HepG2 (cell line): ENCODE measurements at regions not wholly inside any gene's neighbourhood (a gene's known extent, or its start where the extent isn't known, plus 50 kb on each side); places are given as distances from the start of the nearest gene placed in this dataset.

Source experiments
- ATAC-seq: fragments of 200-7000 bp; cut with Tn5 transposase; 3 replicates; pipeline ENCODE4 v1.9.1; 2020; ENCODE audit warnings: mild to moderate bottlenecking, moderate library complexity
- BruUV-seq: library from RNA; stranded (reverse); fragments of 400-500 nt; replicated peaks from 2 replicates; lab custom pipeline; 2021; lab: Mats Ljungman, UMichigan
- CTCF ChIA-PET: fragments of 300-600 bp; formaldehyde crosslinking; extraction: SDS; loops from one replicate; lab custom pipeline; 2021; ENCODE audit warnings: low total read pairs, inconsistent platforms, low intra/inter-chr PET ratio; lab: Yijun Ruan, JAX
- POLR2A ChIA-PET: fragments of 350-600 bp; sonication (Branson Sonifier 250); formaldehyde crosslinking; loops from one replicate; lab custom pipeline; 2020; ENCODE audit warnings: antibody characterized with exemption, inconsistent platforms; lab: Yijun Ruan, JAX
- DNase-seq: peaks from one replicate; pipeline ENCODE4 v3.0.0-alpha.2; 2015; ENCODE audit warnings: low spot score
- FAIRE-seq: peaks from 3 replicates; lab custom pipeline; 2011; peaks lifted over from hg19 to GRCh38; lab: Jason Lieb, UNC
- H2AFZ ChIP-seq: one replicate; pipeline ENCODE4 v1.6.1; 2011; ENCODE audit warnings: low read length, inconsistent platforms
- H3K27ac ChIP-seq: fragments of 300-600 bp; 3 replicates; pipeline ENCODE4 v1.8.0; 2011; ENCODE audit warnings: mixed run types, mild to moderate bottlenecking, mixed read lengths, low read length, inconsistent platforms; ENCODE audit not compliant: insufficient read depth; ENCODE audit errors: extremely low read length
- H3K27me3 ChIP-seq, 2 experiments: fragments of 200-600 bp in 1 of 2; 2 replicates in 1 of 2; 3 replicates in 1 of 2; pipeline versions ENCODE4 v1.6.0 to v1.8.0; 2011; ENCODE audit warnings: low read length in 2 of 2, mild to moderate bottlenecking in 2 of 2, moderate library complexity in 2 of 2, inconsistent platforms in 1 of 2; ENCODE audit not compliant: insufficient read depth in 2 of 2, control insufficient read depth in 1 of 2
- H3K36me3 ChIP-seq, 2 experiments: fragments of 200-600 bp in 1 of 2; replicated peaks in 1 of 2; 2 replicates in 1 of 2; 3 replicates in 1 of 2; pipeline versions ENCODE4 v1.5.1 to v1.8.0; 2011; ENCODE audit warnings: low read length in 2 of 2, inconsistent platforms in 1 of 2; ENCODE audit not compliant: insufficient read depth in 2 of 2, control insufficient read depth in 1 of 2
- H3K4me1 ChIP-seq: 2 replicates; pipeline ENCODE4 v1.5.1; 2012; ENCODE audit warnings: low read length, inconsistent platforms; ENCODE audit not compliant: insufficient read depth
- H3K4me2 ChIP-seq: 2 replicates; pipeline ENCODE4 v1.6.0; 2011; ENCODE audit warnings: low read depth, low read length, inconsistent platforms
- H3K4me3 ChIP-seq, 3 experiments: fragments of 200-600 bp in 1 of 3; sonication (generic), shearing (Covaris generic) in 1 of 3; replicated peaks in 1 of 3; 2 replicates each; pipeline ENCODE4 v1.5.1; 2011 to 2016; ENCODE audit warnings: low read length in 3 of 3, inconsistent platforms in 2 of 3, low read depth in 2 of 3, mild to moderate bottlenecking in 2 of 3, control low read depth in 1 of 3, mixed read lengths in 1 of 3; ENCODE audit not compliant: insufficient read depth in 1 of 3
- H3K79me2 ChIP-seq: one replicate; pipeline ENCODE4 v1.6.1; 2011; ENCODE audit warnings: low read length, inconsistent platforms; ENCODE audit not compliant: insufficient read depth
- H3K9ac ChIP-seq: 2 replicates; pipeline ENCODE4 v1.6.0; 2011; ENCODE audit warnings: mild to moderate bottlenecking, low read depth, low read length, inconsistent platforms; ENCODE audit not compliant: insufficient read depth
- H3K9me3 ChIP-seq: 2 replicates; pipeline ENCODE4 v1.5.1; 2012; ENCODE audit warnings: mild to moderate bottlenecking, low read length
- H4K20me1 ChIP-seq: 2 replicates; pipeline ENCODE4 v1.6.0; 2011; ENCODE audit warnings: inconsistent platforms, mild to moderate bottlenecking, low read length, moderate library complexity; ENCODE audit not compliant: insufficient read depth
- ARHGAP35 ChIP-seq: sonication (generic); formaldehyde crosslinking; IDR thresholded peaks from 2 replicates; pipeline ENCODE4 v1.9.0; 2022; ENCODE audit warnings: mild to moderate bottlenecking, inconsistent platforms, moderate library complexity, missing genetic modification reagents, borderline replicate concordance
- IRF2 ChIP-seq: IDR thresholded peaks from 2 replicates; pipeline ENCODE4 v1.6.1; 2018; ENCODE audit warnings: missing genetic modification reagents, missing compliant biosample characterization
- RAD21 ChIP-seq: fragments of 450-650 bp; formaldehyde crosslinking; IDR thresholded peaks from 2 replicates; pipeline ENCODE4 v1.5.0; 2020; ENCODE audit warnings: mild to moderate bottlenecking
- TCF7 ChIP-seq: sonication (generic); IDR thresholded peaks from 2 replicates; pipeline ENCODE4 v1.6.1; 2016; ENCODE audit warnings: antibody characterized with exemption, low read depth
- THAP11 ChIP-seq: IDR thresholded peaks from 2 replicates; pipeline ENCODE4 v1.6.1; 2016; ENCODE audit warnings: missing biosample characterization, missing genetic modification reagents
- TSC22D2 ChIP-seq: sonication (generic); formaldehyde crosslinking; IDR thresholded peaks from 2 replicates; pipeline ENCODE4 v1.5.1; 2020; ENCODE audit warnings: missing genetic modification reagents, mild to moderate bottlenecking, borderline replicate concordance
- ZKSCAN8 ChIP-seq: IDR thresholded peaks from 2 replicates; pipeline ENCODE4 v1.6.1; 2016; ENCODE audit warnings: borderline replicate concordance, missing genetic modification reagents, missing compliant biosample characterization
- ZNF44 ChIP-seq: sonication (generic); formaldehyde crosslinking; IDR thresholded peaks from 2 replicates; pipeline ENCODE4 v1.5.1; 2020; ENCODE audit warnings: mild to moderate bottlenecking, missing genetic modification reagents
- ZNF563 ChIP-seq: sonication (generic); formaldehyde crosslinking; IDR thresholded peaks from 2 replicates; pipeline ENCODE4 v1.8.0; 2022; ENCODE audit warnings: mild to moderate bottlenecking, moderate library complexity, missing genetic modification reagents
- ZNF619 ChIP-seq: sonication (generic); formaldehyde crosslinking; IDR thresholded peaks from 2 replicates; pipeline ENCODE4 v1.4.0; 2020; ENCODE audit warnings: mild to moderate bottlenecking, missing genetic modification reagents
- ZNF737 ChIP-seq: sonication (generic); formaldehyde crosslinking; IDR thresholded peaks from 2 replicates; pipeline ENCODE4 v1.5.0; 2020; ENCODE audit warnings: missing genetic modification reagents, mild to moderate bottlenecking, borderline replicate concordance
- ZNF883 ChIP-seq: sonication (generic); formaldehyde crosslinking; IDR thresholded peaks from 2 replicates; pipeline ENCODE4 v1.5.1; 2020; ENCODE audit warnings: mild to moderate bottlenecking, missing genetic modification reagents; ENCODE audit errors: not compliant biosample characterization
- ZSCAN22 ChIP-seq: sonication (generic); formaldehyde crosslinking; IDR thresholded peaks from 2 replicates; pipeline ENCODE4 v1.4.0; 2020; ENCODE audit warnings: mild to moderate bottlenecking, missing genetic modification reagents
- WGBS: methylation state at CpG from one replicate; pipeline ENCODE4 v1.1.6; 2017; ENCODE audit warnings: low lambda C conversion rate; 5-methylcytosine and 5-hydroxymethylcytosine counted together
- in situ Hi-C: cut with HindIII; loops from 2 replicates; pipeline ENCODE4 v1.10.0; 2017; ENCODE audit warnings: low pct_unique_long_range_greater_than_20kb; ENCODE audit not compliant: extremely low pct_ligation_motif_present
- intact Hi-C: fragments of 100-400 bp; cut with micrococcal nuclease; formaldehyde crosslinking; loops from one replicate; pipeline ENCODE4 v1.10.0; 2022; ENCODE audit not compliant: unreplicated experiment
- TF ChIP-seq, protein P1 (sequence below): sonication (generic); formaldehyde crosslinking; IDR thresholded peaks from 2 replicates; pipeline ENCODE4 v1.5.1; 2020; ENCODE audit warnings: missing genetic modification reagents, mild to moderate bottlenecking, borderline replicate concordance
- TF ChIP-seq, protein P2 (sequence below): sonication (generic); formaldehyde crosslinking; IDR thresholded peaks from 2 replicates; pipeline ENCODE4 v1.5.0; 2020; ENCODE audit warnings: missing genetic modification reagents, mild to moderate bottlenecking, borderline replicate concordance
- TF ChIP-seq, protein P3 (sequence below): sonication (generic); formaldehyde crosslinking; IDR thresholded peaks from 2 replicates; pipeline ENCODE4 v1.5.1; 2020; ENCODE audit warnings: mild to moderate bottlenecking, moderate library complexity, missing genetic modification reagents
- TF ChIP-seq, protein P4 (sequence below): sonication (generic); formaldehyde crosslinking; IDR thresholded peaks from 2 replicates; pipeline ENCODE4 v1.4.0; 2020; ENCODE audit warnings: missing genetic modification reagents
- TF ChIP-seq, protein P5 (sequence below): sonication (generic); formaldehyde crosslinking; IDR thresholded peaks from 2 replicates; pipeline ENCODE4 v1.8.0; 2022; ENCODE audit warnings: mild to moderate bottlenecking, missing genetic modification reagents, moderate library complexity

DNA sequence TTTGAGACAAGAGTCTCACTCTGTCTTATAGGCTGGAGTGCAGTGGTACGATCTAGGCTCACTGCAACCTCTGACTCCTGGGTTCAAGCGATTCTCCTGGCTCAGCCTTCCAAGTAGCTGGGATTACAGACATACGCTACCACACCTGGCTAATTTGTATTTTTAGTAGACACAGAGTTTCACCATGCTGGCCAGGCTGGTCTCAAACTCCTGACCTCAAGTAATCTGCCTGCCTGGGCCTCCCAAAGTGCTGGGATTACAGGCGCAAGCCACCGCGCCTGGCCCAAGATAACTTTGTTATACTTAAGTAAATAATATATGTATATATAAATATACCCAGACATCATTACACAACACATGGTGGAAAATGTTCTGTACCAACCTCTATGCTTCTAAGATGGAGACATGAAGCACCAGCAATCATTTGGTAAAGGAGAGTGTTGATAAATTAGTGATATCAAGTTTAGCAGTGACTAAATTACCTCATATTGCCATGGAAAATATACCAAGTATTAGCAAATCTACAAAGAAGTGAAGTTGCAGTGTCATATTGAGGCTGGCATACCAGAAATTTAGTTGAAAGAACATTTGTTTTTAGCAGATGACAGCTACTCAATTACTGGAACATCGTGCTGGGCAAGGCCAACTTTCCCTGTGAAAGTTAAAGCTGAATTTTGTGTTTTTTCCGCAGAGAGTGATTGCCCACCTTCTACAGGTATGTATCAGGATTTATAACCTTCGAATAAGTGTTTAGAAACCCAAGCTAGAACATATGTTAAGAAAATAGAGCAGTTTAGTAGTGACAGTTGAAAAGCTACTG lies 177.7 kb downstream of the MYCN start:
- H3K36me3 ChIP-seq: no peaks in the 10 kb centered on the region
- no peak overlapping the region for H3K27ac ChIP-seq
- no peak overlapping the region for H3K4me2 ChIP-seq
- BruUV-seq: no TSS peak
- H3K9ac ChIP-seq: no peak overlapping the region
- DNase-seq (no peak), ATAC-seq (no peak), FAIRE-seq (no peak)
- ChIA-PET POLR2A (no interaction called here), CTCF (no interaction called here)
- H2AFZ ChIP-seq: no peak overlapping the region
- H3K4me3 ChIP-seq: no peak overlapping the region
- peaks cover 24% of the 10 kb centered on the region for H3K4me1 ChIP-seq
- H3K79me2 ChIP-seq: no peaks in the 10 kb centered on the region
- WGBS: 71% methylated on average over 9 of the region's 9 CpGs
- in situ Hi-C loops: no loop called here
- peaks cover 6% of the 10 kb centered on the region; the same call in 1 of the 2 replicates for H3K9me3 ChIP-seq
- no peaks in the 10 kb centered on the region; a peak in 1 of 5 replicates for H3K27me3 ChIP-seq
- intact Hi-C loops: no loop called here
- H4K20me1 ChIP-seq: no peaks in the 10 kb centered on the region
- TF ChIP-seq ZNF563 (no peak), THAP11 (CRISPR knock-in tag) (no peak), ZSCAN22 (CRISPR knock-in tag) (no peak), TCF7 (no peak), ZNF619 (CRISPR knock-in tag) (no peak), ZNF883 (no peak), IRF2 (CRISPR knock-in tag) (no peak), ZNF737 (CRISPR knock-in tag) (no peak), ARHGAP35 (CRISPR knock-in tag) (no peak), ZKSCAN8 (CRISPR knock-in tag) (no peak), ZNF44 (CRISPR knock-in tag) (no peak), RAD21 (no peak), TSC22D2 (CRISPR knock-in tag) (no peak)
- TF ChIP-seq, protein P1, sequence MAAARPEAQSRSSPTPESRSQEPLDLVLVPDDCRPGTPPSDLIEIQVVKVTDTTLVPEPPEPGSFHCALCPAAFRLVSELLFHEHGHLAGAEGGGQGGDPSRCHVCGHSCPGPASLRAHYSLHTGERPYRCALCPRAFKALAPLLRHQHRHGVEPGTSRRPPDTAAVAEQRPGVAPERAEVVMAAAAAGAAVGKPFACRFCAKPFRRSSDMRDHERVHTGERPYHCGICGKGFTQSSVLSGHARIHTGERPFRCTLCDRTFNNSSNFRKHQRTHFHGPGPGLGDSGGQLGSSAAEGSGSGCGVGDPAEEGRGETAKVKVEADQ: no peak
- TF ChIP-seq, protein P2, sequence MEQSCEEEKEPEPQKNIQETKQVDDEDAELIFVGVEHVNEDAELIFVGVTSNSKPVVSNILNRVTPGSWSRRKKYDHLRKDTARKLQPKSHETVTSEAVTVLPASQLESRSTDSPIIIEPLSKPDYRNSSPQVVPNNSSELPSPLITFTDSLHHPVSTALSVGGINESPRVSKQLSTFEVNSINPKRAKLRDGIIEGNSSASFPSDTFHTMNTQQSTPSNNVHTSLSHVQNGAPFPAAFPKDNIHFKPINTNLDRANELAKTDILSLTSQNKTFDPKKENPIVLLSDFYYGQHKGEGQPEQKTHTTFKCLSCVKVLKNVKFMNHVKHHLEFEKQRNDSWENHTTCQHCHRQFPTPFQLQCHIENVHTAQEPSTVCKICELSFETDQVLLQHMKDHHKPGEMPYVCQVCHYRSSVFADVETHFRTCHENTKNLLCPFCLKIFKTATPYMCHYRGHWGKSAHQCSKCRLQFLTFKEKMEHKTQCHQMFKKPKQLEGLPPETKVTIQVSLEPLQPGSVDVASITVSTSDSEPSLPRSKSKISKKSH (CRISPR knock-in tag): no peak
- TF ChIP-seq, protein P3, sequence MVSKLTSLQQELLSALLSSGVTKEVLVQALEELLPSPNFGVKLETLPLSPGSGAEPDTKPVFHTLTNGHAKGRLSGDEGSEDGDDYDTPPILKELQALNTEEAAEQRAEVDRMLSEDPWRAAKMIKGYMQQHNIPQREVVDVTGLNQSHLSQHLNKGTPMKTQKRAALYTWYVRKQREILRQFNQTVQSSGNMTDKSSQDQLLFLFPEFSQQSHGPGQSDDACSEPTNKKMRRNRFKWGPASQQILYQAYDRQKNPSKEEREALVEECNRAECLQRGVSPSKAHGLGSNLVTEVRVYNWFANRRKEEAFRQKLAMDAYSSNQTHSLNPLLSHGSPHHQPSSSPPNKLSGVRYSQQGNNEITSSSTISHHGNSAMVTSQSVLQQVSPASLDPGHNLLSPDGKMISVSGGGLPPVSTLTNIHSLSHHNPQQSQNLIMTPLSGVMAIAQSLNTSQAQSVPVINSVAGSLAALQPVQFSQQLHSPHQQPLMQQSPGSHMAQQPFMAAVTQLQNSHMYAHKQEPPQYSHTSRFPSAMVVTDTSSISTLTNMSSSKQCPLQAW: no peak
- TF ChIP-seq, protein P4, sequence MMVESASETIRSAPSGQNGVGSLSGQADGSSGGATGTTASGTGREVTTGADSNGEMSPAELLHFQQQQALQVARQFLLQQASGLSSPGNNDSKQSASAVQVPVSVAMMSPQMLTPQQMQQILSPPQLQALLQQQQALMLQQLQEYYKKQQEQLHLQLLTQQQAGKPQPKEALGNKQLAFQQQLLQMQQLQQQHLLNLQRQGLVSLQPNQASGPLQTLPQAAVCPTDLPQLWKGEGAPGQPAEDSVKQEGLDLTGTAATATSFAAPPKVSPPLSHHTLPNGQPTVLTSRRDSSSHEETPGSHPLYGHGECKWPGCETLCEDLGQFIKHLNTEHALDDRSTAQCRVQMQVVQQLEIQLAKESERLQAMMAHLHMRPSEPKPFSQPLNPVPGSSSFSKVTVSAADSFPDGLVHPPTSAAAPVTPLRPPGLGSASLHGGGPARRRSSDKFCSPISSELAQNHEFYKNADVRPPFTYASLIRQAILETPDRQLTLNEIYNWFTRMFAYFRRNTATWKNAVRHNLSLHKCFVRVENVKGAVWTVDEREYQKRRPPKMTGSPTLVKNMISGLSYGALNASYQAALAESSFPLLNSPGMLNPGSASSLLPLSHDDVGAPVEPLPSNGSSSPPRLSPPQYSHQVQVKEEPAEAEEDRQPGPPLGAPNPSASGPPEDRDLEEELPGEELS (CRISPR knock-in tag): no peak
- TF ChIP-seq, protein P5, sequence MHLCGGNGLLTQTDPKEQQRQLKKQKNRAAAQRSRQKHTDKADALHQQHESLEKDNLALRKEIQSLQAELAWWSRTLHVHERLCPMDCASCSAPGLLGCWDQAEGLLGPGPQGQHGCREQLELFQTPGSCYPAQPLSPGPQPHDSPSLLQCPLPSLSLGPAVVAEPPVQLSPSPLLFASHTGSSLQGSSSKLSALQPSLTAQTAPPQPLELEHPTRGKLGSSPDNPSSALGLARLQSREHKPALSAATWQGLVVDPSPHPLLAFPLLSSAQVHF (CRISPR knock-in tag): no peak
